ENCODE measurements at regions not wholly inside any gene's neighbourhood (a gene's known extent, or its start where the extent isn't known, plus 50 kb on each side); places are given as distances from the start of the nearest gene placed in this dataset.
"Not testable (repeated sequence)": the region's sequence is repeated elsewhere in the genome, so short reads cannot be mapped to it uniquely, and the experiment has no call there.

- no peak for DNase-seq
These were observed 189.4 kb upstream of the ALG10 start for GRCh38 chr12:33832900-33833299.

DNA sequence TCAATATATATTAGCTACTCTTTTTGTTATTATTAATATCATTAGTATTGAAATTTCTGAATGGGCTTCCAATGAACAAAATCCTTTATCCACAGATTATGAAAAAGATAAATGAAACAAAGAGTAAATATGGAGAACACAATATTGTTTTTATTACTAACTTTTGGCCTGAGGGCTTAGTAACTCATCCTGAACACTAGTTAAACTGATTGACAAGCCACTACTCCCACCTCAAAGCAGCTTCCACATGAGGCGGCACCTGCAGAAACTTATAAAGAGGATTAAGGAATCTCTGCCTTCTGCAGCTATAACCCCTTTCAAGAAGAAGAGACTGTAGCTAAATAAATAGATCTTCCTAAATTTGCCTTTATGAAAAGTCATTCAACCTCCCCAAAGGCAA is 187.6 kb upstream of the ALG10 start:
- DNase-seq: no peak

DNA sequence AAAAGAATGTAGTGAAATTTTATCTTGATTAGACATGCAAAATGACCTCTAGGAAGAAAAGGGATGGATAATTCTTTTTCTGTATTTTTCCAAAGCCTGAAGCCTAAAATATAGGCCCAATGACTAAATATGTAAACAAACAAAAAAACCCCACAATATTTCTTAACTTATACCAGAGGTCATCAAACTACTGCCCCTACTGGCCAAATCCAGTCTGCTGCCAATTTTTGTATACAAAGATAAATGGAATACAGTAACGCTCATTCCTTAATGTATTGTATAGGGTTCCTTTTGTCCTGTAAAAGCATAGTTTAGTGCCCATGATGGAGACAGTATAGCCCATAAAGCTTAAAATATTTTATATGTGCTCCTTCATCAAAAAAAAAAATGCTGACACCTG is 145.7 kb upstream of the ALG10 start:
- no peak for DNase-seq

GRCh38 chr12:33892425-33892824 is 129.9 kb upstream of the ALG10 start:
- no peak for DNase-seq

DNA sequence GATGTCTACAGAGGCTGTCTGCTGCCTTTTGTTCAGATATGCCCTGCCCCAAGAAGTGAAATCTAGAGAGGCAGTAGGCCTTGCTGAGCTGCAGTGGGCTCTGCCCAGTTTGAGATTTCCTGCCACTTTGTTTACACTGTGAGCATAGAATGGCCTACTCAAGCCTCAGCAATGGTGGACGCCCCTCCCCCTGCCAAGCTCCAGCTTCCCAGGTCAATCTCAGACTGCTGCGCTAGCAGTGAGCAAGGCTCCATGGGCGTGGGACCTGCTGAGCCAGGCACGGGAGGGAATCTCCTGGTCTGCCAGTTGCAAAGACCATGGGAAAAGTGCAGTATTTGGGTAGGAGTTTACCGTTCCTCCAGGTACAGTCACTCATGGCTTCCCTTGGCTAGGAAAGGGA is 101.8 kb upstream of the ALG10 start:
- DNase-seq: not testable (repeated sequence)

DNA sequence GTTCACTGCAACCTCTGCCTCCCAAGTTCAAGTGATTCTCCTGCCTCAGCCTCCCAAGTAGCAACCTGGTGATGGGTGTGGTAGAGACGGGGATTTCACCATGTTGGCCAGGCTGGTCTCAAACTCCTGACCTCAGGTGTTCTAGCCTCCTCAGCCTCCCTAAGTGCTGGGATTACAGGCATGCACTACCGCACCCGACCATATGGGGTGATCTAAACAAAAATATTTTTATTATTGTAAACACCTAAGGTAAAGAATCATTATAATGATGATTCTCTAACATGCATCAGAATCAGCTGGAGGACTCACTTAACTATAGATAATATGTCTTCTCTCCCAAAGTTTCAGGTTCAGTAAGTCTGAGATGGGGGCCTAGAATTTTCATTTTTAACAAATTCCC is 96.2 kb upstream of the ALG10 start:
- no peak for DNase-seq

GRCh38 chr12:33937669-33938068 is 84.6 kb upstream of the ALG10 start:
- not testable (repeated sequence) for DNase-seq

DNA sequence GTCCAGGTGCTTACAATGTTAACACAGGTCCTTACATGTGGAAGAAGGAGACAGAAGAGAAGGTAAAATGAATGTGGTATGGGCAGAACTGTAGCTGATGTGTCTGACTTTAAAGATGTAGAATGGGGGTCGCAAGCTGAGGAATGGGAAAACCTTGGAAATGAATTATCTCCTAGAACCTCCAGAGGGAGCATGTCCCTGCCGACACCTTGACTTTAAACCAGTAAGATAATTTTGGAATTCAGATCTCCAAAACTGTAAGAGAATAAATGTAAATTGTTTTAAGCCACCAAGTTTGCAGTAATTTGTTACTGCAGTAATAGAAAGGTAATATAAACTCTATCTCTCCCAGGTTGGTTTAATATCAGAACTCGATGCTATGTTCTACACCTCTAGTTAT is 80.1 kb upstream of the ALG10 start:
- no peak for DNase-seq

GRCh38 chr12:33944703-33945437 is 77.4 kb upstream of the ALG10 start:
- no peak for DNase-seq

- no peak for DNase-seq
These were observed 76.9 kb upstream of the ALG10 start for GRCh38 chr12:33945438-33945784.

DNA sequence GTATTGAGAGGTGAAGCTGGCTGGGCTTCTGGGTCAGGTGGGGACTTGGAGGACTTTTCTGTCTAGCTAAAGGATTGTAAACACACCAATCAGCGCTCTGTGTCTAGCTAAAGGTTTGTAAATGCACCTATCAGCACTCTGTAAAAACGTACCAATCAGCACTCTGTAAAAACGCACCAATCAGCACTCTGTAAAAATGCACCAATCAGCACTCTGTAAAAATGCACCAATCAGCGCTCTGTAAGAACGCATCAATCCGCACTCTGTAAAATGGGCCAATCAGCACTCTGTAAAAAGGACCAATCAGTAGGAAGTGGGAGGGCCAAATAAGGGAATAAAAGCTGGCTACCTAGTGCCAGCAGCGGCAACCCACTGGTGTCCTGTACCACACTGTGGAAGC is 56.1 kb upstream of the ALG10 start:
- not testable (repeated sequence) for DNase-seq

GRCh38 chr12:33967760-33968159 is 54.5 kb upstream of the ALG10 start:
- no peak for DNase-seq

All from KG1 (cell line).